Esophagus muscularis mucosa (tissue), 3 donors: ENCODE measurements at regions not wholly inside any gene's neighbourhood (a gene's known extent, or its start where the extent isn't known, plus 50 kb on each side); places are given as distances from the start of the nearest gene placed in this dataset.

Source experiments
- CTCF ChIP-seq, 3 experiments: fragments of 200-600 bp in 2 of 3; fragments of 450-650 bp in 1 of 3; sonication (generic) in 2 of 3; IDR thresholded peaks; one replicate each; pipeline ENCODE4 v1.5.1; 2017 to 2019; ENCODE audit warnings: antibody characterized with exemption in 3 of 3, mild to moderate bottlenecking in 2 of 3, moderate library complexity in 1 of 3
- POLR2A ChIP-seq: fragments of 450-650 bp; IDR thresholded peaks from one replicate; pipeline ENCODE4 v1.6.1; 2017; ENCODE audit warnings: antibody characterized with exemption, moderate library complexity, mild to moderate bottlenecking, low read depth

GRCh38 chr19:22519152-22519551 lies 97.0 kb upstream of the ZNF98 start:
- TF ChIP-seq POLR2A (no peak), CTCF (IDR thresholded peaks at IDR 0.05) (no peak)
